OCI-LY7 (cell line): ENCODE measurements at regions not wholly inside any gene's neighbourhood (a gene's known extent, or its start where the extent isn't known, plus 50 kb on each side); places are given as distances from the start of the nearest gene placed in this dataset.

Experiments used
- CTCF ChIP-seq: fragments of 200-600 bp; sonication (generic); conservative IDR thresholded peaks from 2 replicates; pipeline ENCODE4 v1.5.1; 2014; ENCODE audit warnings: mild to moderate bottlenecking, antibody characterized with exemption, low read length, moderate library complexity, mixed read lengths
- EZH2phosphoT487 ChIP-seq: fragments of 200-600 bp; sonication (generic); IDR thresholded peaks from 2 replicates; pipeline ENCODE4 v1.6.1; 2018; ENCODE audit warnings: low read depth, borderline replicate concordance, mild to moderate bottlenecking, mixed run types, antibody characterized with exemption, low read length, moderate library complexity, mixed read lengths

- TF ChIP-seq CTCF (no peak), EZH2phosphoT487 (no peak)
Observed at GRCh38 chr14:26216786-26217185, 381.0 kb downstream of the NOVA1 start.
